ENCODE measurements at regions not wholly inside any gene's neighbourhood (a gene's known extent, or its start where the extent isn't known, plus 50 kb on each side); places are given as distances from the start of the nearest gene placed in this dataset.
"Not testable (repeated sequence)": the region's sequence is repeated elsewhere in the genome, so short reads cannot be mapped to it uniquely, and the experiment has no call there.

GRCh38 chrX:63458981-63459380 lies 107.8 kb upstream of the SPIN4 start:
- no peak for DNase-seq

DNA sequence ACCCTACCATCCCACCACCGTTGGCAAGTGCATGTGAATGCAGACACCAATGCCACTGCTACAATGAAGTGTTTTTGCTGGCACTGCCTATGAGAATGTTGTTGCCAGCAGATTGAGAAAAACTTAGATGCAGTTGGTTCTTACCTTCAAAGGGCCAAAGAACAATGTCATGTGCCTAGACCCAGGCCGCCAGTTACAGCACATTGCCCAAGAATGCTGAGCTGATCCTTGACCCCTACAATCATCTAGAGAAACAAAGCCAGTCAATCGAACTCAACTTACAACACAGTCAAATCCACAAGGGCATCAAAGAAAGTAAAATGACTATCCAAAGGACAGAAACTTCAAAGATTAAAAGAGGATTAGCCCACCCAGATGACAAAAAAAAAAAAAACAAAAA lies 102.4 kb upstream of the SPIN4 start:
- no peak for DNase-seq

- no peak for DNase-seq
Observed at GRCh38 chrX:63441717-63442116, 90.6 kb upstream of the SPIN4 start.

DNA sequence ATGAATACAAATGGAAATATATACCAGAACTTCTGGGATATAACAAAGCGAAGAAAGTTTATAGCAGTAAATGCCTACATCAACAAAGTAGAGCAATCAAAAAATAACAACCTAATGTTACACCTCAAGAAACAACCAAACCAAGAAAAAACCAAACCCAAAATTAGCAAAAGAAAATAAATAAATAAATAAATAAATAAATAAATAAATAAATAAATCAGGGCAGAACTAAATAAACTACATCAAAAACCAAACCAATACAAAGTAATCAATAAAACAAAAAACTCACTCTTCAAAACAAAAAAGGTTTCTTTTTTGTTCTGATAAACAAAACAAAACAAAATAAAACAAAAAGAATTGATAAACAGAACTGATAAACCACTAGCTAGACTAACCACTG lies 88.4 kb upstream of the SPIN4 start:
- no peak for DNase-seq

GRCh38 chrX:63436865-63437264 lies 85.7 kb upstream of the SPIN4 start:
- no peak for DNase-seq

- no peak for DNase-seq
Observed at GRCh38 chrX:63434665-63435064, 83.5 kb upstream of the SPIN4 start.

DNA sequence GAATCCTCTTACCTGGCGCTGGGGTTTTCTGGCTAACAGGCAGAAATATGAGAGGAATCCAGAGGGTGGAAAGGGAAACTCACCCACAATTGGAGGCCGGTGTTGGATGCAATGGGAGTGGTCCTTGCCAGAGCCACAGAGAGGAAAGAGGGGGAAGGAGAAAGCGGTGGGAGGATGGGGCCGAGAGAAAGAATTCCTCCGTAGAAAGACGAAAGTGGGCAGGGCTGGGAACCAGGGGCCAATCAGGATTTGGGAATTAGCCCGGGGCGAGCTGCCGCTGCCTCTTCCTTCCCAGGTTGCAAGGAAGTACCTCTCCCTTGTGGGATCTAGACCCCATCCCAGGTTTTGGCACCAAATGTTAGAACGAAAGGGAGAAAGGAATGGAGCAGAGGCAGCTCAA lies 83.1 kb upstream of the SPIN4 start:
- no peak for DNase-seq

DNA sequence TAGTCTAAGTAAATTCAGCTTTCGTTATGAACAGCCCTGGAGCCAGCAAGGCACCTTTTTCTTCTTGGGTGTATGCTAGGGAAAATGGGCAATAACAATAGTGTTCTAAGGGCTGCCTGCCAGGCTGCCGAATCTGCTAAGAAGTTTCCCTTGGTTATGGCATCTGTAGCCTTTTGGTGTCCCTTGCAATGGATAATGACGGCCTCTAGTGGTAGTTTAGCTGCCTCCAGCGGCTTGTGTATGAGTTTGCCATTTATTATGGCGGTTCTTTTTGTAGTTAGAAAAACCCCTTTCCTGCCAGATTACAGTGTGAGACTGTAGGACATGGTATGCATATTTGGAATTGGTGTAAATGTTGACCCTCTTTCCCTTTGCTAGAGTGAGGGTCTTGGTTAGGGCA lies 78.9 kb upstream of the SPIN4 start:
- no peak for DNase-seq

- DNase-seq: no peak
Observed at GRCh38 chrX:63428348-63428747, 77.2 kb upstream of the SPIN4 start.

- no peak for DNase-seq
Observed at GRCh38 chrX:63426519-63426918, 75.4 kb upstream of the SPIN4 start.

- no peak for DNase-seq
Observed at GRCh38 chrX:63424063-63424462, 72.9 kb upstream of the SPIN4 start.

- no peak for DNase-seq
Observed at GRCh38 chrX:63421411-63421810, 70.3 kb upstream of the SPIN4 start.

DNA sequence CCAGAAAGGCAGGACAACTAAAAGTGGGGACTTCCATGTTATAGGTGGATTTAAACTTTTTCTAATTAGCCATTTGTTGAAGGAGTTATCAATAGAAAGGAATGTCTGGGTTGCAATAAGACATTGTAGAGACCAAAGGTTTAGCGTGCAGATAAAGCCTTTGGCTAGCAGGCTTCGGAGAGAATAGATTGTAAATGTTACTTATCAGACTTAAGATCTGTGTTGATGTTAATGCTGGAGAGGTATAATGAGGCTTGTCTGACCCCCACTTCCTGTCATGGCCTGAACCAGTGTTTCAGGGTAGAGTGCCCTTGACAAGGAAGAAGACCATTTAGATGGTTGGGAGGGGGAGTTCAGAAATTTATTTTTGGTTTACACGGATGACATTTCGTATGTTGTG lies 67.1 kb upstream of the SPIN4 start:
- DNase-seq: no peak

DNA sequence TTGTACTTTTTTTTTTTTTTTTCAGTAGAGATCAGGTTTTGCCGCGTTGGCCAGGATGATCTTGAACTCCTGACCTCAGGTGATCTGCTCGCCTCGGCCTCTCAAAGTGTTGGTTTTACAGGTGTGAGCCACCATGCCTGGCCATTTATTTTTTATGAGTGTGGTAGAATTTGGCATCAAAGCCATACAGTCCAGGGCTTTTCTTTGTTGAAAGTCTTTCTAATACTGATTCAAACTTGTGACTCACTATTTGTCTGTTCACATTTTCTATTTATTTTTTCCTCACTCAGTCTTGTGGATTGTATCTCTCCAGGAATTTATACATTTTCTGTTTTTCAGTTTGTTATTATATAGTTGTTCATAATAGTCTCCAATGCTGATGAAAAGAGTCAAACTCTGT lies 66.5 kb upstream of the SPIN4 start:
- no peak for DNase-seq

- DNase-seq: not testable (repeated sequence)
Observed at GRCh38 chrX:63409934-63410333, 58.8 kb upstream of the SPIN4 start.

DNA sequence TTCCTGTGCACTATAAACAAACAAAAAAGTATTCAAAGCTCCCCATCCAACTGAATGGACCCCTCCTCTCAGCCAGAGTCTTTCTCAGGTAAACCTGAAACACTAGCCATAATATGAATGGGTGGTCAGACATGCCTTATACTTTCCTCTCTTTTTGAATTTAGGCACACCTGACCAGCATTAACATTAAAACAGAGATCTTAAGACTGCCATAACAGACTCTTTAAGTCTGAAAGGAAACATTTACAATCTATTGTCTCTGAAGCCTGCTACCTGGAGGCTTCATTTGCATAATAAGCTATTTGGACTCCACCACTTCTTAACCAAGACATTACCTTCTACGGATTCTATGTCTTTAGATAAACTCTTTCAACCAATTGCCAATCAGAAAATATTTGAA lies 56.9 kb upstream of the SPIN4 start:
- DNase-seq: no peak

GRCh38 chrX:63404332-63404731 lies 53.2 kb upstream of the SPIN4 start:
- no peak for DNase-seq

DNA sequence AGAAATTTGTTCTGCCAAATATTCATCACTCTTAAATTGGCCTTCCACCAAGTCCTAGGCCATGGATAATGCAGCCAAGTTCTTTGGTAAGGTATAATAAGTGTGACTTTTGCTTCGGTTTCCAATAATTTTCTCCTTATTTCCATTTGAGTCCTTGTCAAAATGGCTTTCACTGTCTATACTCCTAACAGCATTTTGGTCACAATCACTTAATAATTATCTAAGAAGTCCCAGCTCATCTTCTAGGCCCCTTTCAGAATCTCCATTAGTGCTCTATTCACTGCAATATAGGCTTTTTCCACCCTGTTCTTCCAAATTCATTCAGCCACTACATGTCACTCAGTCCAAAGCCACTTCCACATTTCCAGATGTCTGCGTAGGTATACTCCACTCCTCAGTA lies 51.0 kb upstream of the SPIN4 start:
- no peak for DNase-seq
